MM.1S (cell line): ENCODE measurements at regions not wholly inside any gene's neighbourhood (a gene's known extent, or its start where the extent isn't known, plus 50 kb on each side); places are given as distances from the start of the nearest gene placed in this dataset.

Source experiments
- CTCF ChIP-seq: fragments of 300-600 bp; sonication (generic); IDR thresholded peaks from 2 replicates; pipeline ENCODE4 v1.5.1; 2016; ENCODE audit warnings: antibody characterized with exemption, low read length, mixed read lengths
- EZH2 ChIP-seq: fragments of 300-600 bp; sonication (generic); optimal IDR thresholded peaks from 2 replicates; pipeline ENCODE3; 2017; ENCODE audit warnings: low read depth, mild to moderate bottlenecking, antibody characterized with exemption, low read length, mixed read lengths

GRCh38 chr15:98195796-98196195 is 235.3 kb downstream of the ARRDC4 start:
- TF ChIP-seq CTCF (no peak), EZH2 (no peak)
